ENCODE measurements at regions not wholly inside any gene's neighbourhood (a gene's known extent, or its start where the extent isn't known, plus 50 kb on each side); places are given as distances from the start of the nearest gene placed in this dataset.

- no peaks in the 10 kb centered on the region for H3K79me2 ChIP-seq
- H3K9me3 ChIP-seq (ENCODE audit: control insufficient read depth, low read length) = no peaks in the 10 kb centered on the region
These were observed 2529.3 kb downstream of the ARAP2 start for GRCh38 chr4:33714971-33715370.

DNA sequence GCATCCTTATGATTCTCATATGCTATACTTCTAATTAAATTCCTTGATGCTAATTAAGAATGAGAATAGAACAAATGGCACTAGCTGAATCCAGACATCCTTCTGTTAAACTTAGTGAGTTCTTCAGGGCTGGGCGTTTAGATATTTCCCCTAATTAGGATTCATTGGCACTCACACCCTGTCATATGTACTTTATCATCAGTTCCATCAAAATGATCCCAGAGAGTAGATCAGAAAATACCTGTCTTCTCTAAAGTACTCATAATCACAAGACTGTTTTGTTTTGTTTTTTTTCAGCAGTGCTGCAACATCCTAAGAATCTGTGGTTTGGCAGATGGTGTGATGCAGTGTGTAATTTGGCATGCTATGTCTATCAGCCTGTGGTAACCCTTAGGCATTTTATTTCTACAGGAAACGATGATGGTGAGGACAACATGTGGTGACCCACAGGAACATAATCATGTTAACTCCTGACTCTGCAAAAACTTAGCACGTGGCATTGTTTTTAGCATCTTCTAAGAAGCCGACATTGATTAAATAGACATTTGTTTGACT, 2528.4 kb downstream of the ARAP2 start:
- Histone ChIP-seq H3K4me2 (ENCODE audit: low read length) (no peak overlapping the region), H3K9me3 (ENCODE audit: control insufficient read depth, low read length) (no peaks in the 10 kb centered on the region), H3K36me3 (ENCODE audit: control insufficient read depth, insufficient read depth, low read length) (no peaks in the 10 kb centered on the region), H3K4me1 (no peaks in the 10 kb centered on the region), H3K27ac (no peak overlapping the region), H3K79me2 (no peaks in the 10 kb centered on the region), H2AFZ (no peak overlapping the region), H3K4me3 (ENCODE audit: low read depth, low read length) (no peak overlapping the region), H3K9ac (no peak overlapping the region), H3K27me3 (ENCODE audit: control insufficient read depth, insufficient read depth, low read length) (no peaks in the 10 kb centered on the region)
- TF ChIP-seq, protein P1, sequence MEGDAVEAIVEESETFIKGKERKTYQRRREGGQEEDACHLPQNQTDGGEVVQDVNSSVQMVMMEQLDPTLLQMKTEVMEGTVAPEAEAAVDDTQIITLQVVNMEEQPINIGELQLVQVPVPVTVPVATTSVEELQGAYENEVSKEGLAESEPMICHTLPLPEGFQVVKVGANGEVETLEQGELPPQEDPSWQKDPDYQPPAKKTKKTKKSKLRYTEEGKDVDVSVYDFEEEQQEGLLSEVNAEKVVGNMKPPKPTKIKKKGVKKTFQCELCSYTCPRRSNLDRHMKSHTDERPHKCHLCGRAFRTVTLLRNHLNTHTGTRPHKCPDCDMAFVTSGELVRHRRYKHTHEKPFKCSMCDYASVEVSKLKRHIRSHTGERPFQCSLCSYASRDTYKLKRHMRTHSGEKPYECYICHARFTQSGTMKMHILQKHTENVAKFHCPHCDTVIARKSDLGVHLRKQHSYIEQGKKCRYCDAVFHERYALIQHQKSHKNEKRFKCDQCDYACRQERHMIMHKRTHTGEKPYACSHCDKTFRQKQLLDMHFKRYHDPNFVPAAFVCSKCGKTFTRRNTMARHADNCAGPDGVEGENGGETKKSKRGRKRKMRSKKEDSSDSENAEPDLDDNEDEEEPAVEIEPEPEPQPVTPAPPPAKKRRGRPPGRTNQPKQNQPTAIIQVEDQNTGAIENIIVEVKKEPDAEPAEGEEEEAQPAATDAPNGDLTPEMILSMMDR (IDR thresholded peaks at IDR 0.05) = no peak

More at GRCh38 chr4:33714971-33715370, 2529.3 kb downstream of the ARAP2 start:
- no peaks in the 10 kb centered on the region for H3K27me3 ChIP-seq (ENCODE audit: control insufficient read depth, insufficient read depth, low read length)
- H3K36me3 ChIP-seq (ENCODE audit: control insufficient read depth, insufficient read depth, low read length) = no peaks in the 10 kb centered on the region
- H3K4me3 ChIP-seq (ENCODE audit: low read depth, low read length) = no peak overlapping the region
- no peak overlapping the region for H2AFZ ChIP-seq
- H3K4me1 ChIP-seq = no peaks in the 10 kb centered on the region
- no peak overlapping the region for H3K4me2 ChIP-seq (ENCODE audit: low read length)
- no peak overlapping the region for H3K27ac ChIP-seq
- no peak overlapping the region for H3K9ac ChIP-seq
- TF ChIP-seq, protein P1 (IDR thresholded peaks at IDR 0.05) = no peak

GRCh38 chr4:33722254-33722653, 2522.1 kb downstream of the ARAP2 start:
- no peak overlapping the region for H3K4me2 ChIP-seq (ENCODE audit: low read length)
- no peaks in the 10 kb centered on the region for H3K79me2 ChIP-seq
- no peak overlapping the region for H3K9ac ChIP-seq
- H3K27me3 ChIP-seq (ENCODE audit: control insufficient read depth, insufficient read depth, low read length) = no peaks in the 10 kb centered on the region
- H2AFZ ChIP-seq = no peak overlapping the region
- no peaks in the 10 kb centered on the region for H3K4me1 ChIP-seq
- no peak overlapping the region for H3K4me3 ChIP-seq (ENCODE audit: low read depth, low read length)
- TF ChIP-seq, protein P1 (IDR thresholded peaks at IDR 0.05) = no peak
- no peak overlapping the region for H3K27ac ChIP-seq
- H3K9me3 ChIP-seq (ENCODE audit: control insufficient read depth, low read length) = no peaks in the 10 kb centered on the region
- no peaks in the 10 kb centered on the region for H3K36me3 ChIP-seq (ENCODE audit: control insufficient read depth, insufficient read depth, low read length)

GRCh38 chr4:33722800-33723516, 2521.4 kb downstream of the ARAP2 start:
- no peaks in the 10 kb centered on the region for H3K9me3 ChIP-seq (ENCODE audit: control insufficient read depth, low read length)
- no peak overlapping the region for H3K27ac ChIP-seq
- H3K36me3 ChIP-seq (ENCODE audit: control insufficient read depth, insufficient read depth, low read length) = no peaks in the 10 kb centered on the region

More at GRCh38 chr4:33722800-33723516, 2521.4 kb downstream of the ARAP2 start:
- Histone ChIP-seq H2AFZ (no peak overlapping the region), H3K4me1 (no peaks in the 10 kb centered on the region), H3K4me2 (ENCODE audit: low read length) (no peak overlapping the region), H3K9ac (no peak overlapping the region), H3K27me3 (ENCODE audit: control insufficient read depth, insufficient read depth, low read length) (no peaks in the 10 kb centered on the region), H3K79me2 (no peaks in the 10 kb centered on the region), H3K4me3 (ENCODE audit: low read depth, low read length) (no peak overlapping the region)
- TF ChIP-seq, protein P1 (IDR thresholded peaks at IDR 0.05) = no peak
